Adrenal gland (tissue), 9 donors: ENCODE measurements at regions not wholly inside any gene's neighbourhood (a gene's known extent, or its start where the extent isn't known, plus 50 kb on each side); places are given as distances from the start of the nearest gene placed in this dataset.

Experiments used
- DNase-seq, 7 donors: peaks; one replicate each; pipeline ENCODE4 v3.0.0-alpha.2; 2019 to 2020
- H3K27ac ChIP-seq, 5 donors: fragments of 200-600 bp; sonication (generic) in 4 of 5; 1 replicate in 3 of 5; 2 replicates in 2 of 5; pipeline versions ENCODE4 v1.5.1 to v1.8.0; 2016 to 2020; ENCODE audit warnings: mild to moderate bottlenecking in 1 of 5
- H3K27me3 ChIP-seq: fragments of 200-600 bp; 2 replicates; pipeline ENCODE4 v1.8.0; 2021
- H3K36me3 ChIP-seq, 2 donors: fragments of 200-600 bp; replicated peaks in 1 of 2; 1 replicate in 1 of 2; 2 replicates in 1 of 2; pipeline versions ENCODE4 v1.5.1 to v1.8.0; 2018 to 2022
- H3K4me1 ChIP-seq, 2 donors: fragments of 200-600 bp; replicated peaks in 1 of 2; 1 replicate in 1 of 2; 2 replicates in 1 of 2; pipeline versions ENCODE4 v1.5.1 to v1.8.0; 2018 to 2021
- H3K4me3 ChIP-seq, 4 donors: fragments of 200-600 bp; sonication (generic) in 3 of 4; one replicate each; pipeline ENCODE4 v1.5.1; 2016 to 2018
- H3K9me3 ChIP-seq, 3 donors: fragments of 200-600 bp; sonication (generic) in 1 of 3; replicated peaks in 1 of 3; 1 replicate in 2 of 3; 2 replicates in 1 of 3; pipeline versions ENCODE4 v1.5.1 to v1.8.0; 2016 to 2021
- POLR2A ChIP-seq, 2 donors: fragments of 450-650 bp; IDR thresholded peaks; one replicate each; pipeline ENCODE4 v1.6.1; 2017; ENCODE audit warnings: antibody characterized with exemption in 2 of 2, mild to moderate bottlenecking in 2 of 2, moderate library complexity in 1 of 2
- WGBS, 4 donors: extraction: QIAGEN DNeasy Blood & Tissue Kit in 2 of 4; methylation state at CpG; one replicate each; pipeline versions ENCODE4 v1.1.5 to v1.1.7; 2013 to 2017; 5-methylcytosine and 5-hydroxymethylcytosine counted together
- intact Hi-C, 2 donors: fragments of 100-400 bp; cut with DNase I; formaldehyde crosslinking; loops; one replicate each; pipeline versions ENCODE4 v1.14.1 to v1.15.0; 2022 to 2023
- TF ChIP-seq, protein P1 (sequence below), 6 experiments: fragments of 450-650 bp in 4 of 6; fragments of 200-600 bp in 2 of 6; sonication (generic) in 1 of 6; IDR thresholded peaks; 1 replicate in 5 of 6; 2 replicates in 1 of 6; pipeline versions ENCODE4 v1.5.1 to v1.8.0; 2016 to 2021; ENCODE audit warnings: antibody characterized with exemption in 6 of 6, mild to moderate bottlenecking in 2 of 6, moderate library complexity in 1 of 6
- donor health status: healthy with polysubstance abuse.
- donor health status: Bipolar disorder and iron deficiency.
- donor health status: DM: yes; HTN: yes; CAD: no.
- donor health status: DM: no; HTN: no; CAD: no.
- donor health status: DM: no; HTN: no; CAD: no.

DNA sequence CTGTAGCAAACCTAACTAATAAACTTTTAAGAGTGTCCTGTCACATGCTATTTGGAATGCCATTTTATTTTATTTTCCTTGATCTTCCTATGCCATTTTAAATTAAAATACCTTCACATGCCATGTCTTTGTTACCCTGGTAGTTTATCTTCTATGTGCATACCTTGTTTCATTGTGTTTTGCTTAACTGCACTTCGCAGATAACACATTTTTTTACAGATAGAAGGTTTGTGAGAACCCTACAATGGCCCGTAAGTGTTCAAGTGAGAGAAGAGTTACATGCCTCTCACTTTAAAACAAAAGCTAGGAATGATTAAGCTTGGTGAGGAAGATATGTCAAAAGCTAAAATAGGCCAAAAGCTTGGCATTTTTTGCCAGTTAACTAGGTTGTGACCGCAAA is 744.1 kb downstream of the STIM2 start:
- no peak for DNase-seq
- Histone ChIP-seq H3K27ac (no peak overlapping the region), H3K27me3 (no peaks in the 10 kb centered on the region), H3K36me3 (no peaks in the 10 kb centered on the region), H3K4me3 (no peak overlapping the region), H3K4me1 (no peaks in the 10 kb centered on the region), H3K9me3 (no peaks in the 10 kb centered on the region)
- intact Hi-C loops = no loop called here
- TF ChIP-seq POLR2A (IDR thresholded peaks at IDR 0.05) = no peak
- TF ChIP-seq, protein P1, sequence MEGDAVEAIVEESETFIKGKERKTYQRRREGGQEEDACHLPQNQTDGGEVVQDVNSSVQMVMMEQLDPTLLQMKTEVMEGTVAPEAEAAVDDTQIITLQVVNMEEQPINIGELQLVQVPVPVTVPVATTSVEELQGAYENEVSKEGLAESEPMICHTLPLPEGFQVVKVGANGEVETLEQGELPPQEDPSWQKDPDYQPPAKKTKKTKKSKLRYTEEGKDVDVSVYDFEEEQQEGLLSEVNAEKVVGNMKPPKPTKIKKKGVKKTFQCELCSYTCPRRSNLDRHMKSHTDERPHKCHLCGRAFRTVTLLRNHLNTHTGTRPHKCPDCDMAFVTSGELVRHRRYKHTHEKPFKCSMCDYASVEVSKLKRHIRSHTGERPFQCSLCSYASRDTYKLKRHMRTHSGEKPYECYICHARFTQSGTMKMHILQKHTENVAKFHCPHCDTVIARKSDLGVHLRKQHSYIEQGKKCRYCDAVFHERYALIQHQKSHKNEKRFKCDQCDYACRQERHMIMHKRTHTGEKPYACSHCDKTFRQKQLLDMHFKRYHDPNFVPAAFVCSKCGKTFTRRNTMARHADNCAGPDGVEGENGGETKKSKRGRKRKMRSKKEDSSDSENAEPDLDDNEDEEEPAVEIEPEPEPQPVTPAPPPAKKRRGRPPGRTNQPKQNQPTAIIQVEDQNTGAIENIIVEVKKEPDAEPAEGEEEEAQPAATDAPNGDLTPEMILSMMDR (IDR thresholded peaks at IDR 0.05) = no peak
- 62 to 78% (median 74%) methylated on average over 3 of the region's 3 CpGs for WGBS, 4 donors

DNA sequence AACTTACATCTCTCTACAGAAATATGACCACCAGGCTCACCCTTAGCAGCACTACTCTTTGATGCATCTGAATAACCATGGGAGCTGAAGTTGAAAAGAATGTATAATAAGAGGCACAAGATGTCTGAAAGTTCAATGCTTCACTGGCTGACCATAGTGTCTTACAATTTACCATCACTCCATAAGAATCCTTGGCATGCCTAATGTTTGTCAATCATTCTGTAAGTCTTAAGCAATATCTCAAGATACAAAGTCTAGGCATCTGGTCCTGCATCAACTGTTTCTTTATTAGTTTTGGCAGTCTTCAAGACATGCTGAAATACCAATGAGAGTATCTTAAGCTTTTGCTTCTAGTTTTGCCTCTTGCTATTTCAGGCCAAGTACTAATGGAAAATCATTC is 755.5 kb downstream of the STIM2 start:
- H3K27ac ChIP-seq = no peak overlapping the region
- H3K4me3 ChIP-seq = no peak overlapping the region
- H3K36me3 ChIP-seq = no peaks in the 10 kb centered on the region
- TF ChIP-seq POLR2A (IDR thresholded peaks at IDR 0.05) = no peak
- TF ChIP-seq, protein P1 (IDR thresholded peaks at IDR 0.05) = no peak
- DNase-seq = no peak
- intact Hi-C loops = no loop called here
- no peaks in the 10 kb centered on the region for H3K9me3 ChIP-seq
- no peaks in the 10 kb centered on the region for H3K4me1 ChIP-seq
- no peaks in the 10 kb centered on the region for H3K27me3 ChIP-seq

DNA sequence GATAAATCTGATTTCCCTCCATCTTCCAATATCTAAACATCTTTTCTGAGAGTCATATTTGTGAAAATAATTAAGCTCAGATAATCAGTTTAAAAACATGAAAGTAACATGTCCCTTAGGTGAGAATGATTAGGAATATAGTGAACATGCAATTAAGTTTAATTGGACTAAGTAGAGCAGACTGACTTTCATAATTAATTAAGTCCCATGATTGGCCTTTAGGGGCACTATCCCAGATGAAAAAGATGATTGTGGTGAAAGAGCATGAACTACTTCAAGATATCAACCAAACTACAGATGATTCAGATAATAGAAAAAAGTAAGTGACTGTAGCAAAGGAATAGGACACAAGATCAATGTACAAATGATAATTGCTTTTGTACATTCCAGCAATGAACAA is 758.8 kb downstream of the STIM2 start:
- no peaks in the 10 kb centered on the region for H3K4me1 ChIP-seq
- DNase-seq = no peak
- no peak for TF ChIP-seq POLR2A (IDR thresholded peaks at IDR 0.05)
- TF ChIP-seq, protein P1 (IDR thresholded peaks at IDR 0.05) = no peak
- no peaks in the 10 kb centered on the region for H3K27me3 ChIP-seq
- no peaks in the 10 kb centered on the region for H3K9me3 ChIP-seq
- H3K36me3 ChIP-seq = no peaks in the 10 kb centered on the region
- no peak overlapping the region for H3K4me3 ChIP-seq
- intact Hi-C loops = no loop called here
- no peak overlapping the region for H3K27ac ChIP-seq

DNA sequence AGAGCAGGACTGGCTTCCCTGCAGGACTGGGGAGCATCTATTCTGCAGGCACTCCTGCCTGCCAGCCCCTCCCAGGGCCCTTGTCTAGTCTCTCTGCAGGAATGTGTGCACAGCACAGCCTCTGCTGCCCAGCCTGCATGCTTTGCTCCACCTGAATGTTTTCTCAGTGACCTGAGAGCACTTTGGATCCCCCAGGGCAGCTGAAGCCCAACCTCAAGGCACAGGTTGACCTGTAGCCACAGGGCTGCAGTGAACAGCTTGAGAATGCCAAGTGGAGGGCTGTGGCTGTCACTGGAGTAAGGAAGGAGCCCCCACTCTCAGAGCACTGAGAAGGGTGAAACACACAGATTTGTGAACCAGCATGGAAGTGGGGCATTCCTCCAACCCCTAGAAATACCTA is 760.2 kb downstream of the STIM2 start:
- TF ChIP-seq, protein P1 (IDR thresholded peaks at IDR 0.05) = no peak
- TF ChIP-seq POLR2A (IDR thresholded peaks at IDR 0.05) = no peak
- intact Hi-C loops = no loop called here
- H3K4me3 ChIP-seq = no peak overlapping the region
- H3K36me3 ChIP-seq = no peaks in the 10 kb centered on the region
- no peak for DNase-seq
- H3K9me3 ChIP-seq = no peaks in the 10 kb centered on the region
- no peaks in the 10 kb centered on the region for H3K27me3 ChIP-seq
- H3K4me1 ChIP-seq = no peaks in the 10 kb centered on the region
- H3K27ac ChIP-seq = no peak overlapping the region

DNA sequence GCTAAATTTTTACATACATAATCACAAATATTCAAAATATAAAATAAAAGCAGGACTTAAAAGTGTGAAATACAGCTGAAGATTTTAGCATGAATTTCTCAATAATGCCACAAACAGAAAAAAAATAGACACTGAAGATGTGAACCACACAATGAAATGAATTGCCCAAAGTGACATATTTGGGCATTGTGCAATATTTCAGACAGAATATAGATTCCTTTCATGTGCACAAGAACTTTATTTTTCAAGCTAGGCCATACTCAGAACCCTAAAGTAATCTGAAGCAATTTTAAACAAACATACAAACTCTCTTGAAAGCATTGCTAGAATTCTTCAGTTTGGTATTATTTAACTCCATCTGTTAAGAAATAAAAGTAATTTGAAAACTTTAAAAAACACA is 764.1 kb downstream of the STIM2 start:
- Histone ChIP-seq H3K9me3 (no peaks in the 10 kb centered on the region), H3K27ac (no peak overlapping the region), H3K36me3 (no peaks in the 10 kb centered on the region), H3K27me3 (no peaks in the 10 kb centered on the region), H3K4me3 (no peak overlapping the region), H3K4me1 (no peaks in the 10 kb centered on the region)
- intact Hi-C loops = no loop called here
- TF ChIP-seq POLR2A (IDR thresholded peaks at IDR 0.05) = no peak
- TF ChIP-seq, protein P1 (IDR thresholded peaks at IDR 0.05) = no peak
- DNase-seq = no peak
